Liver (tissue), 3 donors: ENCODE measurements at regions not wholly inside any gene's neighbourhood (a gene's known extent, or its start where the extent isn't known, plus 50 kb on each side); places are given as distances from the start of the nearest gene placed in this dataset.

Experiments
- EGR1 ChIP-seq, 2 donors: IDR thresholded peaks; 2 replicates each; pipeline ENCODE4 v1.6.1; 2016 to 2018; ENCODE audit warnings: antibody characterized with exemption in 2 of 2, low read depth in 2 of 2
- TF ChIP-seq, protein P1 (sequence below): fragments of 150-350 bp; IDR thresholded peaks from 2 replicates; pipeline ENCODE4 v1.5.1; 2017; ENCODE audit warnings: improper control_type of control experiment, low read depth, low read length; ENCODE audit not compliant: missing input control
- donor health status: healthy.
- donor health status: healthy.

DNA sequence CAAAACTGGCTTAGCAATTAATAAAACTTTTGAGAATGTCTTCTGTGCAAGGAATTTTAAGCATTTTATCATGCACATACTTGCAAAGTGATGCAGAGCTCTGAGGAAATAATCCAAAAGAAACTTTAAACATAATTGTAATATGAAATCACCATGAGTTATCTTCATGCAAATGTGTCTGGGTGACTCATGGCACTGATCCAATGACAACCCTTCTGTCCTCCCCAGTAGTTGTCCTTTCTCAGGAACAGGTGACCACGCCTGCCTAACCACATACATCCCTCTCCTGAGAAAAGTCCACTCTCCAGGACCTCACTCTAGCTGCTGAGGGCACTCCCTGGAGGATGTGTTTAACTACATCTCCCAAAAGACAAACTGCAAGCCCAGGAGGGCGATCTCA, 530.6 kb upstream of the IL12A start:
- TF ChIP-seq, protein P1, sequence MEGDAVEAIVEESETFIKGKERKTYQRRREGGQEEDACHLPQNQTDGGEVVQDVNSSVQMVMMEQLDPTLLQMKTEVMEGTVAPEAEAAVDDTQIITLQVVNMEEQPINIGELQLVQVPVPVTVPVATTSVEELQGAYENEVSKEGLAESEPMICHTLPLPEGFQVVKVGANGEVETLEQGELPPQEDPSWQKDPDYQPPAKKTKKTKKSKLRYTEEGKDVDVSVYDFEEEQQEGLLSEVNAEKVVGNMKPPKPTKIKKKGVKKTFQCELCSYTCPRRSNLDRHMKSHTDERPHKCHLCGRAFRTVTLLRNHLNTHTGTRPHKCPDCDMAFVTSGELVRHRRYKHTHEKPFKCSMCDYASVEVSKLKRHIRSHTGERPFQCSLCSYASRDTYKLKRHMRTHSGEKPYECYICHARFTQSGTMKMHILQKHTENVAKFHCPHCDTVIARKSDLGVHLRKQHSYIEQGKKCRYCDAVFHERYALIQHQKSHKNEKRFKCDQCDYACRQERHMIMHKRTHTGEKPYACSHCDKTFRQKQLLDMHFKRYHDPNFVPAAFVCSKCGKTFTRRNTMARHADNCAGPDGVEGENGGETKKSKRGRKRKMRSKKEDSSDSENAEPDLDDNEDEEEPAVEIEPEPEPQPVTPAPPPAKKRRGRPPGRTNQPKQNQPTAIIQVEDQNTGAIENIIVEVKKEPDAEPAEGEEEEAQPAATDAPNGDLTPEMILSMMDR = no peak
- TF ChIP-seq EGR1 (IDR thresholded peaks at IDR 0.05; ENCODE audit: low read depth in 2 of 2) = no peak
